Effector CD4-positive, alpha-beta T cell (primary cell): ENCODE measurements at regions not wholly inside any gene's neighbourhood (a gene's known extent, or its start where the extent isn't known, plus 50 kb on each side); places are given as distances from the start of the nearest gene placed in this dataset.
"Not testable (repeated sequence)": the region's sequence is repeated elsewhere in the genome, so short reads cannot be mapped to it uniquely, and the experiment has no call there.

Experiments
- DNase-seq: peaks from one replicate; pipeline ENCODE4 v3.0.0-alpha.2; 2020

DNA sequence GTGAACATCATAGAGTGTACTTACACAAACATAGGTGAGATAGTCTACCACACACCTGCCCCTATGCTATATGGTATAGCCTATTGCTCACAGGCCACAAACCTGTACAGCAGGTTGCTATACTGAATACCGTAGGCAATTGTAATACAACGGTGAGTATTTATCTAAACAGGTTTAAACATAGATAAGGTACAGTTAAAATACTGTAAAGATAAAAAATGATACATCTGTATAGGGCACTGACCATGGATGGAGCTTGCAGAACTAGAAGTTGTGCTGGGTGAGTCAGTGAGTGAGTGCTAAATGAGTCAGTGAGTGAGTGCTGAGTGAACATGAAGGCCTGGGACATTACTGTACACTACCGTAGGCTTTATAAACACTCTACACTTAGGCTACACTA lies 267.0 kb upstream of the HS6ST1 start:
- no peak for DNase-seq

DNA sequence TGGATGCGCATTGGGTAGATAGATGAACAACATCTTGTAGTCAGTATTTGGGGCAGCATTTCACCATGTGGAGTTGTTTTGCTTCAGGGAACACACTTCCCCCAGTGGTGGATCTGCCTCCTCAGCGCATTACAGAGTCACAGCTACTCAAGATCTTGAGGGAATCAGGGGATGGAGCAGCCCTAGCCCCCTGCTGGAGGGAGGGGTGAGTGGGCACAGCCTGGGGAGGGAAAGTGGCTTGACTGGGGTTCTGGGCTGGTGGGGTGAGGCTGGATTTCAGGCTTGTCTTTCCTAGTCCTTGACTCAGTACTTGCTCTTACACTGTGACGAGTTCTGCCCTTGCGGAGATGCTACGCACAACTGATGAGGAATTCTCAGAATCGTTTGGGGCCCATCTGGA lies 271.0 kb upstream of the HS6ST1 start:
- no peak for DNase-seq

DNA sequence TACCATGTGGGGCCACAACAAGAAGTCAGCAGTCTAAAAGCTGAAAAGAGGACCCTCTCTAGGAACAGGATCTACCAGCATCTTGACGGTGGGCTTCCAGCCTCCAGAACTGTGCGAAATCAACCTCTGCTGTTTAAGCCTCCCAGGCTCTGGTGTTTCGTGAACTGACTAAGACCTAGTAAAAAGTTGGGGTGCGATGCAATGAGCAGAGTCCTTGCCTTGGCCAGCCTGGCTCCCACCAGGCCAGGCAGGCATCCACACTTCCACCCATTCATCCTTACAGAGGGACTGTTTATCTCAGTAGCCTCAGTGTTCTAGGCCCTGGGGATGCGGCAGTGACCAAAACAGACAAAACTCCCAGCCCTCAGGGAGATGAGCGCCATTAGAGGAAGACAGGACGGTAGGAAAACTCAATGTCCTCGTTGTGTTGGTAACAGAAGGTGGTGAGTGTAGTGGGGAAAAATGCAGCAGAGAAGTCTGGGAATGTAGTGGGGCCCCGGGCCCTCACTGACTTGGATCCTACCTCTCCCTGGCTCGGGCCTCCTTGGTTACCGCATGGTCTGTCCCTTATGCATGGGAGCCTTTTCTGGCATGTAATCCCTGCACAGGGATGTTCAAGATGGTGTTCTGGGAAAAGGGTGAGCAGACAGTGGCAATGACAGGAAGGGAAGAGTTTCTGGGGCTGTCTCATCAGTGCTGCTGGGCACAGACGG lies 271.8 kb upstream of the HS6ST1 start:
- DNase-seq, result no peak

DNA sequence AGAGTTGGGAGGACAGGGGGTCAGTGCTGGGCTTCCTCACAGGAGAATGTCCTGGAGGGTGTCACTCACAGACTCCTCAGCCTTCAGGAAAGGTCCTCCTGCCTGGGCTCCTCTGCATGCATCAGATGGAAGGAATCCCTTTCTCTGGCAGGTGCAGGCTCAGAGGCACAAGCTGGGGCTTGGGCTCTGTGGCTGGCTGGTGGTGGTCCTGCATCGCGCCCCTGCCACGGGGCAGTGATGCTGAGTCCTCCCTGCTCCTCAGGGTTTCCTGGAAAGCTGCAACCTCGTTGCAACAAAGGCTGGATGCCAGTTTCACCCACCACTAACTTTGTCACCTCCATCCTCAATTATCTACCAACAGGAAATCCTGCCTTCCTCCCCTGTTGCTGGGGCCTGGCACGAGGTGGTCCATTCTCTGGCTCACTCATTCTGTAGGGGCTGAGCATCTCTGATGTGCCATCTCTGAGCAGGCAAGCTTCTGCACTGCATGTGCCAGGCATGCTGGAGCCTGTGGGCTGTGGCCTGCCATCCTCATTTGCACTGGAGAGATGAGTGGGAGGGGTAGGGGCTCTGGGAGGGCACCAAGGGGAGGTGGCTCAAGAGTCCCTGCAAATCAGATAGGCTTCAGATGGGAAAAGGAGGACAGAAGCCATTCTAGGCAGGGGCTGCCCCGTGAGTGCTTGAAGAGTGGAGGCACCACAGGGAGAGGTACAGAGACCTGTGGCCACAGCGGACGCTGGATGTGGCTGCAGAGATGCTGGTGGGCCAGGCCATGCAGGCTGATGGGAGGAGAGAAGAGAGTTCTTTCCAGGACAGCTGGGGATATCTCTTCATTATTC lies 272.6 kb upstream of the HS6ST1 start:
- no peak for DNase-seq

DNA sequence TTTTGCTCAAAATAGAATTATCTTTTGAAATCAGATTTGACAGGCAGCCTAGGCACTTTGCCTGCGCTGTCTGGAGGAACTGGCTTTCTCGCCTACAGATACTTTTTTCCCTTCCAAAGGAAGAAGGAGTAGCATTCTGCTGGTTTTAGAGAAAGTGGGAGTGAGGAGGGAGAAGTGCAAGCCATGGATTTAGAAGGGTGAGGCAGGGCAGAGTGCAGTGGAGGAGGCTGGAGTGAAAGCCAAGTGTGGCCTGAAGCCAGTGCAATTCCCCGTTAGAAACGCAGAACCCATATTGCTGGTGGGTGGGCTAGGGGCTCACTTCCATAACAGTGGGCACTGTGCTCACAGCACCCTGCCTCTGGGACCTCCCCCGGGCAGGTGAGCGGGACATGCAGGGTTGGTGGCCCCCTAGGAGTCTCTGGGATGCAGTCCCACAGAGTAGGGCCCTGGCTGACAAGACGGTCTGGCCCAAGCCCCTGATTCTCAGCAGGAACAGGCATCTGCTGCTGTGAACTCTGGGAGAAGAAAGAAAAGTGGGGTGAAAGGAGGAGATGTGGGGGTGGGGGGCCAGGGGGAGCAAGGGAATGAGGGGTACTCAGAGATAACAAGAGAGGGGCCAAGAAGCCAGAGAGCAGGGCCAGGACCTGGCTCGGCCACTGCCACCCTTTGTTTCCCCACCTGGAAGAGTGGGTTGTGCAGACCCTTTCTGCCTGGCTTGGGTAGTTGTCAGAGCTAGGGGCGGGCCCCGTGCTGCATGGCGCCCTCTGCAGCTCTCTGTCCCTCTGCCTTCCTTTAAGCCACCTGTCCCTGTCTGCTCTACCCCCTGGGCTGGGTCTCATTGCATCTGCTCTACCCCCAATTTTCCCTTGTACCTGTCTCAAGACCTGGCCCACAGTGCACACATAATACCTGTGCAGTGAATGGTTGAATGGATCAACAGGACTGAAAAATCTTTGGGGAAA lies 273.5 kb upstream of the HS6ST1 start:
- DNase-seq, result no peak

DNA sequence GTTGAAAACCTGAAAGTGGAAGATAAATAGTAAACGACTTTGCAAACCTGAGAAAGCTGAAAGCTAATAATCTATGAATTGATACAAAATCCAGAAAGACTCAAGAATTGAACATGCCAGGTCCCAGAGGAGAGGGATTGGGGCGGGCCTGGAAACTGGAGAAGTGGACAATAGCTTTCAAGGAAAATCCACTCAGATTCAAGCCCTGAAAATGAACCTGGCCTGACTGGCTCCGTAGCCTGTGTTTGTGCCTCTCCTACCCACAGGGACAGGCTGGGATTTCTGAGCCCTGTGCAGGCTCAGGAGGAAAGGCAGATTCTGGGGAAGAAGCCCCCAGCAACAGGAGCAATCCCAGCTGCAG lies 274.8 kb upstream of the HS6ST1 start:
- DNase-seq, result no peak

DNA sequence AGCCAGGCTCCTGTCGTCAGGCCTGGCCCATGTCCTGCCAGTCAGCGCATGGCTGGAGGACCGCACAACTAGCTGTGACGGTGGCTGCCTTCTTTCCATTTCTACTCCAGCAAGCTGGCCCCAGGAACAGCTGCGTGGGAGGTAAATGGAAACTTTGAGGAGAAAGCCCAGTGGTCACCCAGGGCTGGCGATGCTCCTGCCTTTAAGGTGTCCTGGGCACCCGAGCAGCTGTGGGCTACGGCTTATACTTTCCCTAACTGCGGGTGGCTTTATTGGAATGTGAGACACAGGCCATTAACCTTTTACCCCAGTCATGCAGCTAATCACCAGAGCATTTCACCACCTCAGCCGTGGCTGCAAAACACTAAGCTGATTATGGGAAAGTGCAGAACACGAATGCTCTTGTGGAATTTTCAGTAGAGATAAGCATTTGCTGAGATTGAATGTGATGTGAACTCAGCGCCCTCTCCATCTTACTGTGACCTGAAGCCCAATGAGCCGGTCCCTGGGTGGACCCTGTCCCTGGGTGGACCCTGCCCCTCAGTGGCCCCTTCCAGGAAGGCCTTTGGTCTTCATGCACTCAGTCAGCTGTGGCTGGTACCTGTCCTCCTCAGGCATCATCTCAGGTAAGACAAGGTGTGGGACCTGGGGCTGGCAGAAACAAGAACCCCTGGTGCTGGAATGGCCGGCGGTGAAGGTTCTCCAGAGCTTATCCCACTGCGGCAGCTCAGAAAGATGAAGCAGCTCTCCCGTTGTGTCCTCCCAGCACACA lies 275.4 kb upstream of the HS6ST1 start:
- DNase-seq, result no peak

GRCh38 chr2:128594651-128594910 lies 275.9 kb upstream of the HS6ST1 start:
- DNase-seq, result no peak

- DNase-seq, result no peak
These were observed 276.4 kb upstream of the HS6ST1 start for GRCh38 chr2:128594953-128595677.

- no peak for DNase-seq
These were observed 277.2 kb upstream of the HS6ST1 start for GRCh38 chr2:128595763-128596395.

DNA sequence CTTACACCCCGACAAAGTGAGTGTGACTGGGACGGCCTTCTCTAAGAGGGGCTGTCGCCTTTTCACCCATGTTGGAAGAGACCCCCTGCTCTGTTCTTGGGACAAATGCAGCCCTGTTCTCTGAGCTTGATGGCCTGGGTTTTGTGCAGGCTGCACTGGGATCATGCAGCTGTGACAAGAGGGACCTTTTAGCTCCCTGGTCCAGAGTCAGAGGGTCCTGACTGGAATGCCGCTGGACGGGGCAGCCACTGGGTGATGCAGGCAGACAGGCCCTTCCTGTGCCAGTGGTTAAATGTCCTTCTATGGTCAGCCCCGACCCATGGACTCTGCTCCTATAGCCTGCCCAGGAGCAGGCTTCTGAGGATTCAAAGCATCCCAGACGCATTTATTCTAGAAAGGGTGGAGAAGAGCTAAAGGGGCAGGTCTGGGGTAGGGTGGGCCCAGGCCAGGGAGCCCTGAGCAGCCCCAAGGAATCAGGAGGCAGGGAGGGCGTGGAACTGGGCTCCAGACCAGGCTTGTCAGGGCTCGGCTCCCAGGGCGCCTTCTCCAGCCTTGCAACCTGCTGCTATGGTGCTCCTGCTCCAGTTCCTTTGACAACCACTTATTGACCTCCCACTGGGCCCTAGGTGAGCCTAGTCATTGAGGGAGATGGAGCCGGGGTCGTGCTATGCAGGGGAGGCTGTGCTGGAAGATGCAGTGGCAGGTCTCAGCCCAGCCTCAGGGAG lies 277.9 kb upstream of the HS6ST1 start:
- no peak for DNase-seq

- no peak for DNase-seq
These were observed 278.6 kb upstream of the HS6ST1 start for GRCh38 chr2:128597121-128597762.

GRCh38 chr2:128598260-128598659 lies 279.6 kb upstream of the HS6ST1 start:
- not testable (repeated sequence) for DNase-seq

- no peak for DNase-seq
These were observed 280.3 kb upstream of the HS6ST1 start for GRCh38 chr2:128598862-128599441.

- DNase-seq, result no peak
These were observed 281.0 kb upstream of the HS6ST1 start for GRCh38 chr2:128599700-128600099.

- no peak for DNase-seq
These were observed 282.1 kb upstream of the HS6ST1 start for GRCh38 chr2:128600581-128601297.

- DNase-seq, result no peak
These were observed 282.8 kb upstream of the HS6ST1 start for GRCh38 chr2:128601298-128602037.

- no peak for DNase-seq
These were observed 283.5 kb upstream of the HS6ST1 start for GRCh38 chr2:128602038-128602698.
